Astrocyte (in vitro differentiated cells and primary cell): ENCODE measurements at regions not wholly inside any gene's neighbourhood (a gene's known extent, or its start where the extent isn't known, plus 50 kb on each side); places are given as distances from the start of the nearest gene placed in this dataset.

Source experiments
- DNase-seq: peaks from one replicate; pipeline ENCODE4 v3.0.0-alpha.2; 2010; ENCODE audit warnings: low read depth
- FAIRE-seq: peaks from 2 replicates; lab custom pipeline; 2011; peaks lifted over from hg19 to GRCh38; lab: Jason Lieb, UNC
- H2AFZ ChIP-seq: 2 replicates; pipeline ENCODE4 v1.6.0; 2012; ENCODE audit warnings: low read depth, low read length, inconsistent platforms
- H3K27ac ChIP-seq: 2 replicates; pipeline ENCODE4 v1.5.1; 2011; ENCODE audit warnings: low read depth, low read length, inconsistent platforms
- H3K27me3 ChIP-seq: 2 replicates; pipeline ENCODE4 v1.6.0; 2011; ENCODE audit warnings: low read length, inconsistent platforms; ENCODE audit not compliant: insufficient read depth
- H3K36me3 ChIP-seq: 2 replicates; pipeline ENCODE4 v1.5.1; 2011; ENCODE audit warnings: low read length, inconsistent platforms; ENCODE audit not compliant: insufficient read depth
- H3K4me1 ChIP-seq: 2 replicates; pipeline ENCODE4 v1.5.1; 2011; ENCODE audit warnings: low read length, inconsistent platforms; ENCODE audit not compliant: insufficient read depth
- H3K4me2 ChIP-seq: 2 replicates; pipeline ENCODE4 v1.6.0; 2012; ENCODE audit warnings: low read length, inconsistent platforms
- H3K4me3 ChIP-seq: 2 replicates; pipeline ENCODE4 v1.5.1; 2011; ENCODE audit warnings: low read depth, mild to moderate bottlenecking, low read length, inconsistent platforms; ENCODE audit not compliant: insufficient read depth
- H3K79me2 ChIP-seq: 2 replicates; pipeline ENCODE4 v1.6.0; 2012; ENCODE audit warnings: mild to moderate bottlenecking, low read length, inconsistent platforms; ENCODE audit not compliant: insufficient read depth
- H3K9ac ChIP-seq: 2 replicates; pipeline ENCODE4 v1.6.0; 2012; ENCODE audit warnings: mild to moderate bottlenecking, low read length, inconsistent platforms
- H3K9me3 ChIP-seq: 2 replicates; pipeline ENCODE4 v1.5.1; 2012; ENCODE audit warnings: low read depth, mild to moderate bottlenecking, low read length, inconsistent platforms; ENCODE audit not compliant: insufficient read depth
- H4K20me1 ChIP-seq: 2 replicates; pipeline ENCODE4 v1.6.0; 2012; ENCODE audit warnings: low read length, inconsistent platforms; ENCODE audit not compliant: insufficient read depth
- H3K27ac Mint-ChIP-seq: one replicate; pipeline ENCODE4 v1.8.0; 2021; ENCODE audit warnings: mild to moderate bottlenecking, mixed read lengths; ENCODE audit not compliant: unreplicated experiment
- H3K27me3 Mint-ChIP-seq: one replicate; pipeline ENCODE4 v1.8.0; 2021; ENCODE audit warnings: low read depth, mixed read lengths; ENCODE audit not compliant: unreplicated experiment
- H3K36me3 Mint-ChIP-seq: one replicate; pipeline ENCODE4 v1.8.0; 2021; ENCODE audit warnings: low read depth, mixed read lengths; ENCODE audit not compliant: unreplicated experiment
- H3K4me1 Mint-ChIP-seq: one replicate; pipeline ENCODE4 v1.8.0; 2021; ENCODE audit warnings: low read depth, mixed read lengths; ENCODE audit not compliant: unreplicated experiment
- H3K4me3 Mint-ChIP-seq: one replicate; pipeline ENCODE4 v1.8.0; 2021; ENCODE audit warnings: mild to moderate bottlenecking, moderate library complexity, mixed read lengths; ENCODE audit not compliant: unreplicated experiment
- H3K9me3 Mint-ChIP-seq: one replicate; pipeline ENCODE4 v1.8.0; 2021; ENCODE audit warnings: mild to moderate bottlenecking, mixed read lengths; ENCODE audit not compliant: unreplicated experiment
- CTCF ChIP-seq: IDR thresholded peaks from 2 replicates; pipeline ENCODE4 v1.5.1; 2011; ENCODE audit warnings: low read depth, mild to moderate bottlenecking, inconsistent platforms, low read length, moderate library complexity; ENCODE audit not compliant: insufficient read depth
- EZH2 ChIP-seq: IDR thresholded peaks from 2 replicates; pipeline ENCODE4 v1.6.1; 2012; ENCODE audit warnings: mild to moderate bottlenecking, low read length, inconsistent platforms; ENCODE audit not compliant: insufficient read depth

- TF ChIP-seq EZH2 (no peak), CTCF (no peak)
- no peak overlapping the region for H3K27ac Mint-ChIP-seq
Observed at GRCh38 chr5:68465133-68465532, 249.6 kb downstream of the PIK3R1 start.

DNA sequence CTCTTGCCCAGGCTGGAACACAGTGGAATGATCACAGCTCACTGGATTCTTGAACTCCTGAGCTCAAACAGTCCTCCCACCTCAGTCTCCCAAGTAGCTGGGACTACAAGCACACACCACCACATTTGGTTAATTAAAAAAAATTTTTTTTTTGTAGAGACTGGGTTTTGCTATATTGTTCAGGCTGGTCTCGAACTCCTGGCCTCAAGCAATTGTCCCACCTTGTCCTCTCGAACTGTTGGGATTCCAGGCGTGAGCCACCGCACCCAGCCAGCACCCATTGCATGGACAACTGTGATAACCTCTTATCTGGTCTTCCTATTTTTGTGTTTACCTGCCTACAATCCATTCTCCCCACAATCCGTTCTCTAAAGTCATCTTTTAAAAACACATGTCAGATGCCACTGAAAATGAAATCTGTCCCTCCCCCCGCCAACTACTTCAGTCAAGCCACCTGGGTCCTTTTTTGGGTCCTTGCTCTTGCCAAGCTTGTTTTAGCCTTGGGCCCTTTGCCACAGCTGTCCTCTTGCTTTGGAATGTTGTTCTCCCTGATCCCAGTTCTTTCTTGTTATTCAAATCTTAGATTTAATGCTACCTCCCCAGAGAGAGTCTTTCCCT is 250.5 kb downstream of the PIK3R1 start:
- Histone ChIP-seq H3K36me3 (no peaks in the 10 kb centered on the region), H3K27me3 (no peaks in the 10 kb centered on the region), H2AFZ (no peak overlapping the region), H3K4me2 (no peak overlapping the region), H3K4me3 (no peak overlapping the region), H3K4me1 (no peaks in the 10 kb centered on the region), H3K9ac (no peak overlapping the region), H3K27ac (no peak overlapping the region), H3K9me3 (no peaks in the 10 kb centered on the region), H4K20me1 (no peaks in the 10 kb centered on the region), H3K79me2 (no peaks in the 10 kb centered on the region)
- DNase-seq: no peak
- Mint-ChIP-seq H3K27me3 (no peaks in the 10 kb centered on the region), H3K27ac (no peak overlapping the region), H3K4me1 (no peaks in the 10 kb centered on the region), H3K36me3 (no peaks in the 10 kb centered on the region), H3K4me3 (no peak overlapping the region), H3K9me3 (peaks cover 2% of the 10 kb centered on the region)
- no peak for FAIRE-seq
- TF ChIP-seq EZH2: no peak
- TF ChIP-seq CTCF: no peak

More at GRCh38 chr5:68465133-68465532, 249.6 kb downstream of the PIK3R1 start:
- H3K79me2 ChIP-seq: no peaks in the 10 kb centered on the region
- H4K20me1 ChIP-seq: no peaks in the 10 kb centered on the region
- no peaks in the 10 kb centered on the region for H3K27me3 ChIP-seq
- no peak overlapping the region for H3K4me3 Mint-ChIP-seq
- no peak overlapping the region for H2AFZ ChIP-seq
- no peaks in the 10 kb centered on the region for H3K9me3 ChIP-seq
- DNase-seq: no peak
- no peak overlapping the region for H3K27ac ChIP-seq
- no peaks in the 10 kb centered on the region for H3K4me1 ChIP-seq
- H3K36me3 Mint-ChIP-seq: no peaks in the 10 kb centered on the region
- no peaks in the 10 kb centered on the region for H3K36me3 ChIP-seq
- no peaks in the 10 kb centered on the region for H3K9me3 Mint-ChIP-seq
- no peak overlapping the region for H3K4me3 ChIP-seq
- no peak overlapping the region for H3K9ac ChIP-seq
- H3K27me3 Mint-ChIP-seq: no peaks in the 10 kb centered on the region
- H3K4me2 ChIP-seq: no peak overlapping the region
- H3K4me1 Mint-ChIP-seq: no peaks in the 10 kb centered on the region
- no peak for FAIRE-seq

DNA sequence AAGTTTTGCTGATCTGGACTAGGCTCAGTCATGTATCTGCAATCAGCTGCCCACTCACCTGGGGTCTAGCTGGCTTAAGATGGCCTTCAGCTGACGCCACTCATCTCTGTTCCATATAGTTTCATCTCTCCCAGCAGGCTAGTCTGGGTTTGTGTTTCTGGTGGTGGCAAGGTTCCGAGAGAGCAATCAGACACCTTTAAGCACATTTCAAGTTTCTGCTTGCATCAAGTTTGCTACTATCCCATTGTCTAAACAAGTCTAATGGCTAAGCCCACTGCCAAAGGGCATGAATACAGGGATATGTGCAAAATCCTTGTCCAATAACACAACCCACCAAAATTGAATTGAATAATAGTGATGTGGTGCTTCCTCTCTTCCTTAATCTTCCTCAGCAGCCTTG is 251.7 kb downstream of the PIK3R1 start:
- Mint-ChIP-seq H3K4me3 (no peak overlapping the region), H3K4me1 (no peaks in the 10 kb centered on the region), H3K36me3 (no peaks in the 10 kb centered on the region), H3K27me3 (no peaks in the 10 kb centered on the region), H3K9me3 (peaks cover 2% of the 10 kb centered on the region), H3K27ac (no peak overlapping the region)
- Histone ChIP-seq H2AFZ (no peak overlapping the region), H3K4me2 (no peak overlapping the region), H3K9ac (no peak overlapping the region), H3K4me1 (no peaks in the 10 kb centered on the region), H3K79me2 (no peaks in the 10 kb centered on the region), H3K27me3 (no peaks in the 10 kb centered on the region), H3K27ac (no peak overlapping the region), H3K4me3 (no peak overlapping the region), H4K20me1 (no peaks in the 10 kb centered on the region), H3K9me3 (no peaks in the 10 kb centered on the region), H3K36me3 (no peaks in the 10 kb centered on the region)
- DNase-seq: no peak
- no peak for FAIRE-seq
- TF ChIP-seq CTCF (no peak), EZH2 (no peak)
